RWPE2 (cell line): ENCODE measurements at regions not wholly inside any gene's neighbourhood (a gene's known extent, or its start where the extent isn't known, plus 50 kb on each side); places are given as distances from the start of the nearest gene placed in this dataset.

ENCODE experiments used
- ATAC-seq: fragments of 200-7000 bp; cut with Tn5 transposase; 3 replicates; pipeline ENCODE4 v1.9.1; 2021; ENCODE audit warnings: low read depth
- DNase-seq: peaks from one replicate; pipeline ENCODE4 v3.0.0-alpha.2; 2020; ENCODE audit warnings: low spot score
- H3K27ac ChIP-seq: fragments of 450-650 bp; 2 replicates; pipeline ENCODE4 v1.5.1; 2017; ENCODE audit warnings: mild to moderate bottlenecking; ENCODE audit not compliant: poor library complexity, severe bottlenecking
- H3K27me3 ChIP-seq: fragments of 250-450 bp; sonication (Bioruptor Pico); 2 replicates; pipeline ENCODE4 v1.5.1; 2021; ENCODE audit warnings: mild to moderate bottlenecking, moderate library complexity; ENCODE audit not compliant: insufficient read depth, poor library complexity, severe bottlenecking
- H3K36me3 ChIP-seq: fragments of 250-450 bp; sonication (Bioruptor Pico); 2 replicates; pipeline ENCODE4 v1.5.1; 2020; ENCODE audit warnings: low read depth, mild to moderate bottlenecking, moderate library complexity
- H3K4me1 ChIP-seq: fragments of 250-450 bp; sonication (Bioruptor Pico); 2 replicates; pipeline ENCODE4 v1.5.1; 2021; ENCODE audit warnings: mild to moderate bottlenecking, moderate library complexity; ENCODE audit not compliant: insufficient read depth, poor library complexity, severe bottlenecking
- H3K4me3 ChIP-seq: fragments of 250-450 bp; sonication (Bioruptor Pico); 2 replicates; pipeline ENCODE4 v1.5.1; 2021; ENCODE audit warnings: mild to moderate bottlenecking, moderate library complexity; ENCODE audit not compliant: severe bottlenecking
- H3K9me3 ChIP-seq: fragments of 250-450 bp; sonication (Bioruptor Pico); 2 replicates; pipeline ENCODE4 v1.5.1; 2021; ENCODE audit warnings: mild to moderate bottlenecking, moderate library complexity; ENCODE audit not compliant: severe bottlenecking
- CTCF ChIP-seq: fragments of 450-650 bp; IDR thresholded peaks from one replicate; pipeline ENCODE4 v1.5.1; 2017; ENCODE audit warnings: mild to moderate bottlenecking, moderate library complexity; ENCODE audit not compliant: poor library complexity, severe bottlenecking

- DNase-seq (no peak), ATAC-seq (no peak)
These were observed 778.5 kb upstream of the FANCL start for GRCh38 chr2:59019566-59020159.

DNA sequence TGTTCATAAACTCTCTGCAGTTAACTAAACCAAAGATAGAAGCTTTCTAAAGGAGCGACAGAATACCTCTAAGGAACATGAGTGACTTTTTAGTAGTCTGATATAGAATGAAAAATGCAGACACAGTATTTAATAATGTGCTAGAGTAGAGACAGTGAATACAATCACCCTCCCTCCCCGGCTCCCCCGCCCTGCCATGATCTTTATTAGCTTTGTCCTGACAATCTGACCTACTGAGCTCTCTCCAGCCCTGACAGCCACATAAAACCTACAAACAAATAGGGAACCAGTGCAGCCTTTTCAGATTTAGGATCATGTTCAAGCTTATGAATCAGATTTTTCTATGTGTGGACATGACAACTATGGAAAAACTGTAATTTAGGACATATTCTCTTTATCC is 777.6 kb upstream of the FANCL start:
- DNase-seq, result no peak
- Histone ChIP-seq H3K4me3 (no peak overlapping the region), H3K9me3 (no peaks in the 10 kb centered on the region), H3K27me3 (no peaks in the 10 kb centered on the region), H3K36me3 (no peaks in the 10 kb centered on the region), H3K27ac (no peak overlapping the region), H3K4me1 (no peaks in the 10 kb centered on the region)
- ATAC-seq, result no peak
- TF ChIP-seq CTCF, result no peak

More at GRCh38 chr2:59019566-59020159, 778.5 kb upstream of the FANCL start:
- H3K4me3 ChIP-seq, result no peak overlapping the region
- H3K36me3 ChIP-seq, result no peaks in the 10 kb centered on the region
- H3K9me3 ChIP-seq, result no peaks in the 10 kb centered on the region
- no peak for TF ChIP-seq CTCF
- no peaks in the 10 kb centered on the region for H3K4me1 ChIP-seq
- no peaks in the 10 kb centered on the region for H3K27me3 ChIP-seq
- H3K27ac ChIP-seq, result no peak overlapping the region

- H3K36me3 ChIP-seq, result no peaks in the 10 kb centered on the region
- no peak overlapping the region for H3K4me3 ChIP-seq
- TF ChIP-seq CTCF, result no peak
- H3K27me3 ChIP-seq, result no peaks in the 10 kb centered on the region
- ATAC-seq (no peak), DNase-seq (no peak)
- no peaks in the 10 kb centered on the region for H3K4me1 ChIP-seq
- H3K9me3 ChIP-seq, result no peaks in the 10 kb centered on the region
- H3K27ac ChIP-seq, result no peak overlapping the region
These were observed 773.9 kb upstream of the FANCL start for GRCh38 chr2:59015027-59015426.

DNA sequence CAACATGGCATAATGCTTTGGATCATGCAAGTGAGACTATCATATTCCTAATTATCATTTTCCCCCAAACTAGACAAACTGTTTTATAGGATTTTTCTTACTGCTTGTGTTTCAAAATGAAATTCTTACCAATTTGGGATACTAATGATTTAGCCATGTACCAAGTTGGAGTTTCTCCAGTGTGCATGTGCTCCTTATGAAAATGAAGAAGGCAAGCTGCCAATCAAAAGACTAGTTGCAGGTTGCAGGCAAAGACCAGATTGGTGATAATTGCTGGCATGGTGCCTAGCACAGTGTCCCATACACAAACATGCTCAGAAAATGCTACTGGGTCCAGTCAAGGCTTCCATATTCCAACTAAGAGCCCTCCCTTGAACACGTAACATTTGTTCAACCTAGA is 771.8 kb upstream of the FANCL start:
- Histone ChIP-seq H3K27ac (no peak overlapping the region), H3K4me3 (no peak overlapping the region), H3K36me3 (no peaks in the 10 kb centered on the region), H3K9me3 (no peaks in the 10 kb centered on the region), H3K27me3 (no peaks in the 10 kb centered on the region), H3K4me1 (no peaks in the 10 kb centered on the region)
- ATAC-seq (no peak), DNase-seq (no peak)
- TF ChIP-seq CTCF, result no peak

DNA sequence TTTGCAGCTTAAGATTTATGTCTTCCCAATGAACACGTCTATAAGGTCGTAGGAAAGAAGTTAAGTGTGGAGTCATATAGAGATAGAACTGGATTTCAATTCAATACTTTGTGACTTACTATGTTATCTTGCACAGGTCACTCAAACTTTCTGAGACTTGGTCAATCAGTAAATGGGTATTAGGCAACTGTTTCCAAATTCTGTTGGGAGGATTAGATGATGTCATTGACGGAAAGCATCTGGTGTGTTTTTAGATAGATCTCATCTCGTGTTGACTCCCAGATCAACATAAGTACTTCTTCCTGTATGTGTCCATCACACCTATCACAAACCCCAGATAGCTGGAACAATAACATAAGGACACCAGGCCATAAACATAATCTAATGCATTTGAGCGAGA is 771.1 kb upstream of the FANCL start:
- no peak overlapping the region for H3K27ac ChIP-seq
- TF ChIP-seq CTCF, result no peak
- no peaks in the 10 kb centered on the region for H3K9me3 ChIP-seq
- H3K4me3 ChIP-seq, result no peak overlapping the region
- H3K4me1 ChIP-seq, result no peaks in the 10 kb centered on the region
- no peak for ATAC-seq
- no peaks in the 10 kb centered on the region for H3K36me3 ChIP-seq
- no peak for DNase-seq
- no peaks in the 10 kb centered on the region for H3K27me3 ChIP-seq
